ENCODE measurements at regions not wholly inside any gene's neighbourhood (a gene's known extent, or its start where the extent isn't known, plus 50 kb on each side); places are given as distances from the start of the nearest gene placed in this dataset.

- TF ChIP-seq POLR2A (IDR thresholded peaks at IDR 0.05) = no peak
- TF ChIP-seq CTCF (IDR thresholded peaks at IDR 0.05) = no peak
- no peak for TF ChIP-seq POLR2AphosphoS5 (IDR thresholded peaks at IDR 0.05)
Observed at GRCh38 chr6:163950159-163950558, 535.6 kb downstream of the QKI start.
